ENCODE measurements at regions not wholly inside any gene's neighbourhood (a gene's known extent, or its start where the extent isn't known, plus 50 kb on each side); places are given as distances from the start of the nearest gene placed in this dataset.

GRCh38 chr11:131279654-131280384 is 90.6 kb upstream of the NTM start:
- no peak overlapping the region for H3K4me3 ChIP-seq (ENCODE audit: control insufficient read depth, low read depth, low read length)
- peak; percentile 7 for DNase-seq (ENCODE audit: low read depth)
- TF ChIP-seq CTCF (conservative IDR thresholded peaks at IDR 0.05; ENCODE audit: control insufficient read depth, insufficient read depth, low read depth, low read length), result no peak

GRCh38 chr11:131281316-131281715 is 89.1 kb upstream of the NTM start:
- TF ChIP-seq CTCF (conservative IDR thresholded peaks at IDR 0.05; ENCODE audit: control insufficient read depth, insufficient read depth, low read depth, low read length), result no peak
- no peak overlapping the region for H3K4me3 ChIP-seq (ENCODE audit: control insufficient read depth, low read depth, low read length)
- DNase-seq (ENCODE audit: low read depth), result no peak

- no peak for TF ChIP-seq CTCF (conservative IDR thresholded peaks at IDR 0.05; ENCODE audit: control insufficient read depth, insufficient read depth, low read depth, low read length)
- H3K4me3 ChIP-seq (ENCODE audit: control insufficient read depth, low read depth, low read length), result no peak overlapping the region
- DNase-seq (ENCODE audit: low read depth), result no peak
These were observed 86.4 kb upstream of the NTM start for GRCh38 chr11:131284041-131284440.

GRCh38 chr11:131288521-131289091 is 81.8 kb upstream of the NTM start:
- TF ChIP-seq CTCF (conservative IDR thresholded peaks at IDR 0.05; ENCODE audit: control insufficient read depth, insufficient read depth, low read depth, low read length), result no peak
- no peak overlapping the region for H3K4me3 ChIP-seq (ENCODE audit: control insufficient read depth, low read depth, low read length)
- DNase-seq (ENCODE audit: low read depth), result no peak

GRCh38 chr11:131290185-131290584 is 80.2 kb upstream of the NTM start:
- TF ChIP-seq CTCF (conservative IDR thresholded peaks at IDR 0.05; ENCODE audit: control insufficient read depth, insufficient read depth, low read depth, low read length), result no peak
- H3K4me3 ChIP-seq (ENCODE audit: control insufficient read depth, low read depth, low read length), result no peak overlapping the region
- DNase-seq (ENCODE audit: low read depth), result no peak

GRCh38 chr11:131295986-131296385 is 74.4 kb upstream of the NTM start:
- DNase-seq (ENCODE audit: low read depth), result no peak
- no peak overlapping the region for H3K4me3 ChIP-seq (ENCODE audit: control insufficient read depth, low read depth, low read length)
- TF ChIP-seq CTCF (conservative IDR thresholded peaks at IDR 0.05; ENCODE audit: control insufficient read depth, insufficient read depth, low read depth, low read length), result no peak
